Uterus (tissue), 2 donors: ENCODE measurements at regions not wholly inside any gene's neighbourhood (a gene's known extent, or its start where the extent isn't known, plus 50 kb on each side); places are given as distances from the start of the nearest gene placed in this dataset.

Experiments used
- CTCF ChIP-seq, 4 experiments: fragments of 200-600 bp in 2 of 4; fragments of 450-650 bp in 2 of 4; sonication (generic) in 2 of 4; IDR thresholded peaks; one replicate each; pipeline ENCODE4 v1.5.1; 2016 to 2019; ENCODE audit warnings: antibody characterized with exemption in 4 of 4, mild to moderate bottlenecking in 2 of 4, moderate library complexity in 1 of 4
- POLR2A ChIP-seq, 2 donors: fragments of 450-650 bp; IDR thresholded peaks; one replicate each; pipeline ENCODE4 v1.6.1; 2016; ENCODE audit warnings: antibody characterized with exemption in 2 of 2, mild to moderate bottlenecking in 1 of 2, moderate library complexity in 1 of 2

GRCh38 chr3:152047465-152047864 lies 174.0 kb downstream of the SUCNR1 start:
- TF ChIP-seq POLR2A (IDR thresholded peaks at IDR 0.05): no peak
- no peak for TF ChIP-seq CTCF (IDR thresholded peaks at IDR 0.05)
